MM.1S (cell line): ENCODE measurements at regions not wholly inside any gene's neighbourhood (a gene's known extent, or its start where the extent isn't known, plus 50 kb on each side); places are given as distances from the start of the nearest gene placed in this dataset.

Experiments
- EZH2 ChIP-seq: fragments of 300-600 bp; sonication (generic); optimal IDR thresholded peaks from 2 replicates; pipeline ENCODE3; 2017; ENCODE audit warnings: low read depth, mild to moderate bottlenecking, antibody characterized with exemption, low read length, mixed read lengths
- TF ChIP-seq, protein P1 (sequence below): fragments of 300-600 bp; sonication (generic); IDR thresholded peaks from 2 replicates; pipeline ENCODE4 v1.5.1; 2016; ENCODE audit warnings: antibody characterized with exemption, low read length, mixed read lengths

DNA sequence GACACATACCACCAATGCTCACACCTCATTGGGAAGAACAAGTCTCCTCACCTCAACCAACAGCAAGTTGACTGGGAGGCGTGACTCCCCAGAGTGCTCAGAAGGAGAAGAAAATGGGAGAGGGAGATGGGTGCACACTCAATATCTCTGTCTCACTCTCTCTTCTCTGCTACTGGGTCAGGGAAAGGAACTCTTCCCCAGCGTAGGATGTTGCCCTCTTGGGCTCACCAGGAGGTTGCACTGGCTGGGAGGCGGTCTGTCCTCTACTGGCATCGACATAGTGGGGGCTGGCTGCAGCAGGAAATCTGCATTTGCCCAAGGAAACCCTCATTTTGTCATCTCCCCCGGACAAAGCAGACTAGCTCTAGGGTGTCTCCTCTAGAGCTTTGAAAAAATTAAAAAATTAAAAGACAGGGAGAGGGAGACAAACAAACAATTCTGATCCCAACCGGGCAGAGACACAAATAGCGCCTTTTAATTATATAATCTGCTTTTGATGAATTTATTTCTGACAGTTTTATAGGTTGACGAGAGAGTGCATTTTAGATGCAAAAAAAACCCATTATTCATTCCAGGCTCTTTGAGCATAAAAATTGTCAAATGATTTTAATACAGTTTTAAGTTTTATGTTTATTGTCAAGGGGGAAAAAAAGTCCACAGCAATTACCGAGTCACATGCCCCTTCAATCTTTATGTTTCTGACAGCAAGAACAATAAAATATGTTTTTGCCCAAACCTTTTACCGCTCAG is 179.3 kb upstream of the MVB12B start:
- TF ChIP-seq, protein P1, sequence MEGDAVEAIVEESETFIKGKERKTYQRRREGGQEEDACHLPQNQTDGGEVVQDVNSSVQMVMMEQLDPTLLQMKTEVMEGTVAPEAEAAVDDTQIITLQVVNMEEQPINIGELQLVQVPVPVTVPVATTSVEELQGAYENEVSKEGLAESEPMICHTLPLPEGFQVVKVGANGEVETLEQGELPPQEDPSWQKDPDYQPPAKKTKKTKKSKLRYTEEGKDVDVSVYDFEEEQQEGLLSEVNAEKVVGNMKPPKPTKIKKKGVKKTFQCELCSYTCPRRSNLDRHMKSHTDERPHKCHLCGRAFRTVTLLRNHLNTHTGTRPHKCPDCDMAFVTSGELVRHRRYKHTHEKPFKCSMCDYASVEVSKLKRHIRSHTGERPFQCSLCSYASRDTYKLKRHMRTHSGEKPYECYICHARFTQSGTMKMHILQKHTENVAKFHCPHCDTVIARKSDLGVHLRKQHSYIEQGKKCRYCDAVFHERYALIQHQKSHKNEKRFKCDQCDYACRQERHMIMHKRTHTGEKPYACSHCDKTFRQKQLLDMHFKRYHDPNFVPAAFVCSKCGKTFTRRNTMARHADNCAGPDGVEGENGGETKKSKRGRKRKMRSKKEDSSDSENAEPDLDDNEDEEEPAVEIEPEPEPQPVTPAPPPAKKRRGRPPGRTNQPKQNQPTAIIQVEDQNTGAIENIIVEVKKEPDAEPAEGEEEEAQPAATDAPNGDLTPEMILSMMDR = no peak
- no peak for TF ChIP-seq EZH2
